GM12872 (cell line): ENCODE measurements at regions not wholly inside any gene's neighbourhood (a gene's known extent, or its start where the extent isn't known, plus 50 kb on each side); places are given as distances from the start of the nearest gene placed in this dataset.

Experiments
- CTCF ChIP-seq: IDR thresholded peaks from 3 replicates; pipeline ENCODE4 v1.5.1; 2011; ENCODE audit warnings: low read depth, mild to moderate bottlenecking, low read length, moderate library complexity; ENCODE audit not compliant: insufficient read depth

DNA sequence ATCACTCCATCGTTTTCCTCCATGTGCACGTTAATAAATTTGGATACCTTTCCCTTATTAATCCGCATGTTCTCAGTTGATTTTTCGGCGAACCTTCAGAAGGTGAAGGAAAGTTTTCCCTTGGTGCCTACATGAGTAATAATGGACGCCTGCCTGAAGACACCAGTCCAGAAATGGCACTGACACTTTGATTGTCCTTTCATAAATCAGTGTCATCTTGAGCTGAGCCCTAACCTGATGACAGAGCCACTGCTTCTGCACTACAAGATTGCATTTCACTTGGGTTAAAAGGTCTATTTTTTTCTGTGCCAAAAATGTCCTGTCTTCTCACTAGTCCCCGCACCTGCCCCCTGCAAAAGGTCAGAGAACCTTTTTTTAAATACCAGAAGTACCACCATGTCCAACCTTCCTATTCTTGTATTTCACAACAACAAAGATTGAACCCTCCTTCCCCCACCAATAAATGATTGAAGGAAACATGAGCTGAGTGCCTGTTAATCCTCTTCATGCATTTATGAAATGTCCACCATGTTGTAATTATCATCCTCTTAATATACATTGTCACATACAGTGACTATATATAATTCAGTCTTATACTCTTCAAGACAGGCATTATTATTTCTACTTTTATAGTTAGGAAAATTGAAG lies 219.9 kb upstream of the UBASH3B start:
- no peak for TF ChIP-seq CTCF

GRCh38 chr11:122434786-122435185 lies 220.7 kb upstream of the UBASH3B start:
- no peak for TF ChIP-seq CTCF

DNA sequence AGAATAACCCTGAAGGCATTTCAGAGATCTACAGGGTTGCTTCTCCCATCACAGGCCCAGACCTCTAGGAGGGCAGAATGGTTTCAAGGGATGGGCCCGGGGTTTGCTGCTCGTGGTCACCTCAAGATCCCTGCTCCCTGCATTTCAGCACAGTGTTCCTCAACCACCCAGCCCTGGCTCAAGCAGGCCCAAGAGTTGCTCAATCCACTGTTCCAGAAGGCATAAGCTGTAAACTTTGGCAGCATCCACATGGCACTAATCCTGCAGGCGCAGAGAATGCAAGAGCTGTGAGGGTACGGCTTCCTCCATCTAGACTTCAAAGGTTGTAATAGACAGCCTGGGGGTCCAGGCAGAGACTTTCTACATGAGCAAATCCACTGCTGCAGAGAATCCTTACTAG lies 225.0 kb upstream of the UBASH3B start:
- no peak for TF ChIP-seq CTCF

DNA sequence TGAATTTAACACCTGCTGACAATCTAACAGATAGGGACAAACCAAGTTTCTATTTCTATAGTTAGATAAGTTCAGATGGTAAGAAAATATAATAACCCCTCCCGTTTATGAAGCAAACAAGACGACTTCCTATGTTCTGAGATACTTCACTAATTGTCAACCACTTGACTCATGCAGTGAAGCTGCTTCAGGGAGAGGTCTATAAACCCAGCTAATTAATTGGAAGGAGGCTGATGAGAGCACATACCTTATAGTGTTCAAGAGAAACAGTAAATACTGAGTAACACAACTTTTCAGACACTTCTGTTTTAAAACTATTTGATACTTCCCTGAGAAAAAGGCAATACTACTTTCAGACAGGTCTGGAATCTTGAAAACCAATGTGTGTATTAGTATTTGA lies 229.4 kb upstream of the UBASH3B start:
- TF ChIP-seq CTCF: no peak

DNA sequence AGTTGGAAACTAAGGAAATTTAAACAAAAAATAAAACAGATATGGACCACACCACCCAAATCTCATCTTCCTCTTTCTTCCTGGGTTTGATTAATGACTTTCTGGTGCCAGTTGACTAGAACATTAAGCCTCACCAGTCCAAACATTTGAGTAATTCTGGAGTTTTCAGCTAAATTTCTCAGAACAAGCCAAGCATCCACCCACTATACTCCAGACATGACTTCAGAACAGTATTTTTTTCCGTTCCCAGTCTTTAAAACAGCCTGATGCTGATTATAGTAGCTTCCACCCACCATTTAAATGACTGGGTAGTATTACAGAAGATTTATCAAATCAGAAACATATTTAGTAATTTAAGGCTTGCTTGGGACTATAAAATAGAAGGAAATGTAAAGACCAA lies 230.9 kb upstream of the UBASH3B start:
- TF ChIP-seq CTCF: no peak

DNA sequence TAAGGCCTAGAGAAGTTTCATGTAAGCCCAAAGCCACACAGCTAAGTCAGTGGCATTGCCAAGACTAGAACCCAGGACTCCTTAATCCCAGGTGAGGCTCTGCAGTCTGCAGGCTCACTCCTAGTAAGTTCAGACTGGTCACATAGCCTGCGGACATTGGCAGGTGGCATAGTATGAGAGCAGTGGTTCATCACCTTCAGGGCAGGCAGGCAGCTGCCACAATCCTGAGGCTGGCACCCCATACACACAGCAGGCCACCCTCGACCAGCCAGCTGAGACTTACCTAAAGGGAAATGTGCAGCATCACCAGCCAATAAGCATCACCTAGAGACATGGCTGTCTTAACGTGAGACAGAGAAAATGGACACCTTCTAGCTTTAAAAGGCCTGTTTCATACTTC lies 231.6 kb upstream of the UBASH3B start:
- TF ChIP-seq CTCF: no peak

DNA sequence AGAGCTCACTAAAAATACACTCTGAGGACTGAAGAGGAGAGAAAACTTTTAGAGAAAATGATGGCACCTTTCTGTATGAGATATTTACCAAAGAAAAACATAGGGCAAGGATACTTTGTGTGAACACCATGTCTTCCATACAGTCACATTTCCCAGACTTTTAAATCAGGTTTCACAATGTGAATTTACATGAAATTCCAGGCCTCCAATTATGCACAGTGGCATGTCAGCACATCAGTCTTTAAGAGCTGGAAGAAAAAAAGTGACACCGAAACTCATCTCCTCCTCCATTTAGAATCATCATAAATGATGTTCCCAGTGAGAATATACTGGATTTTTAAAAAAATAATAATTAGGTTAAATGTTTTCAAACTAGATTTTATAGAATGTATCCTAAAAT lies 232.2 kb upstream of the UBASH3B start:
- no peak for TF ChIP-seq CTCF
